NCI-H1417 (cell line): ENCODE measurements at regions not wholly inside any gene's neighbourhood (a gene's known extent, or its start where the extent isn't known, plus 50 kb on each side); places are given as distances from the start of the nearest gene placed in this dataset.
"Not testable (repeated sequence)": the region's sequence is repeated elsewhere in the genome, so short reads cannot be mapped to it uniquely, and the experiment has no call there.

Experiments used
- DNase-seq, 3 experiments: peaks; one replicate each; lab custom pipeline; 2025; lab: John Stamatoyannopoulos, UW

DNA sequence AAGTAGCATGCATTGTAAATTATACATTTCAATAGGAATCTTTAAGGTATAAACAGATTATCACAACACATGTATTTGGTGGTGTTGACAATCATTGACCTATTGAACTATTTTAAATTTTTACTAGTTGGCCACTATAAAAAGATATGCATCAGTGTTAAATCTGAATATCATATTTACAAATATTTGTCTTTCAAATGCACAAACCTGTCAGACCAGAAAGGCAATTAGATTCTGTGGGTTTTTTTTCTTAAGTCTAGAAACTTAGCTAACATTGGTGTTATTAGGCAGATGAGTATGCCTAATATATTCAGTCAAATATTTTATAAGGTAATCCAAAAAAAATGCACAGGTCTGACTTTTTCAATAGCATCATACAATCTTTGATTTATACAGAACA, 241.4 kb upstream of the DGKB start:
- DNase-seq: no peak

- DNase-seq: no peak
Observed at GRCh38 chr7:15143121-15143520, 240.6 kb upstream of the DGKB start.

GRCh38 chr7:15140431-15140830, 237.9 kb upstream of the DGKB start:
- DNase-seq: no peak

DNA sequence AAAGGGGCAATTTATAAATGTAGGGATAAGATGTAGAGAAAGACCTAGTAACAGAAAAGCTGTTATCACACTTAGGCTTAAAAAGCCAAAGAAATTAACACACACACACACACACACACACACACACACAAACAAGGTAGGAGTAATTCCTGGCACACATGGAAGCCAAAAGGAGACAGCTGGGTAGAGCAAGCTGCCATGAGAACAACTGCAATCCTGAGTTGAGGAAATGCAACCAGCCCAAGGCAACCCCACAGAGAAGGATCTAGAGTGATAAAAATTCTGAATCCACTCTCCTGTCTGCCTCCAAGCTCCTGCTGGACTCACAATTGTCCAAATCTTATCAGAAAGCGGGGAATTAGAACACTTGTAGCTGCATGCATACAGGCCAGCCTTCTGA, 229.1 kb upstream of the DGKB start:
- DNase-seq: no peak

GRCh38 chr7:15130666-15131541, 228.4 kb upstream of the DGKB start:
- no peak for DNase-seq

GRCh38 chr7:15128716-15129115, 226.2 kb upstream of the DGKB start:
- DNase-seq: peak in 1 of 3 experiments; percentile 56

DNA sequence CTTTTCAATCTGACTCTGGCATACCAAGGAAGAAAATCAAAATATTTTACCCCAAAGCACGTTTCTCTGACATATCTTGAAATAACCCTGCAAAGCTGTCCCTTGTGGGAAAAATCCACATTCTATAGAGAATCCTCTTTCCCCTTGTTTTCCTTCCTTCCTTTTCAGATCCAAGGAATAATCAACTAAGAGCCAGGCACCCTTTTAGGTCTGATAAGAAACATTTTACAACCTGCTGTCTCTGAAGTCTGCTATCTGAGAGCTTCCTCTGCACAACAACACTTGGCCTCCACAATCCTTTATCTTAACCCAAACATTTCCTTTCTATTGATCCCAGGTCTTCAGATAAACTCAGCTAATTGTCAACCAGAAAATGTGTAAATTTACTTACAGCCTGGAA, 224.1 kb upstream of the DGKB start:
- not testable (repeated sequence) for DNase-seq

GRCh38 chr7:15123901-15124300, 221.3 kb upstream of the DGKB start:
- no peak for DNase-seq

DNA sequence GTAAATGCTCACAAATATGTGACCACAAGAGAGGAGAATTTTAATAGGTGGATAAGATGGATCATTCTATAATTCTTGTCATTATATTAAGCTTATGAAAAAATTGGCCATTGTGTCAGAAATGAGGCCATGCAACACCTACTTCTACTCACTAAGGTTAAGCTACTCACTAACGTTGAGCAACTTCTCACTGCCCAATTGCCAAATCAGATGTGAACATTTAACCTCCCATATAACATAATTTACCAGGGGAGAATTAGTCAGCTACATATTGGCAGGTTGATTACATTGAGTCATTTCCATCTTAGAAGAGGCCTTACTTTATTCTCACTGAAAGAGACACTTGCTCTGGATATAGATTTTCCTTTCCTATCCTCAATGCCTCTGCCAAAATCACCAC, 211.2 kb upstream of the DGKB start:
- no peak for DNase-seq

DNA sequence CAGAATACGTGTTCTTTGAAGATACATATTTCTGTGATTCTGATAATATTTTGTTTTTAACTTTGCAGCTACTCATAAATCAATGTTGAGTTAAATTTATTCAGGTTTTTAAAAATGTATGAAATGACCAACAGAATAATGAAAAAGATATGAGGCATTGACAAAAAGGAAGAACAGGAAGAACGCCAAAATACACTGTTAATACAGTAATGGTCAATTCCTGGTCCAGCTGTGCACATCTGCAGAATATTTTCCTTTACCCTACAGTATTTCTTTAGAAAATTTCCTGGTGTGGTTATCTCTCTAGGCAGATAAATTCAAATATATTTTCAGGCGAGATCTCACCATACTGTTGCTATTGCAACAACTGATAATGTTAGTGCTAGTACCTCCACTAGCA, 203.2 kb upstream of the DGKB start:
- no peak for DNase-seq

DNA sequence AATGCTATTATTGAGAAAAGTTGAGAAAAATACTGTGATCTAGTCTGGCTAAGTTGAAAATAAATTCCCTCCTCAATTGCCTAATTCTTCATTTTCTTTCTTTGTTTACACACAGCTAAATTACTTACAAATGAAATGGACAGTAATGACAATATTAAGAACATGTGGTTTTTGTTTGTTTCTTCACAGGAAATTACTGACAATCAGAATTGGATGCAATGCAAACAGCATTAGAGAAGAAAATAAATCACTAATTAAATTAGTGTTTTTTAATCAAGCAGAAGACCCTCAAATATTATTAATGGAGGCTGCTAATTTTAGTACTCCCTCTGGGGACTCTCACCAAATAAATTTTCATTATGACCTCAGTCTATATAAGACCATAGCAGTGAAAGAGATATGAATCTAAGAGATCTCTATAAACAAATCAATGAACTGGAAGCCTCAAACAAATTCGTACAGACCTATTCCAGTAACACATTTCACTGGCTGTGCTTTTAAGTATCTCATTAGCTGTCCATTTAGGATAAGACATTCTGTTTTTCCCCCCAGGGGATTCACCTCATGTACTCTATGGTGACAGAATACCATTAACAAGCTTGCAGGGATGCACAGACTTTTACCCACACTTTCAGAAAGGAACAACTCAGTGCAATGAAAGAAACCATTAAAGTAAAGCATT, 202.0 kb upstream of the DGKB start:
- DNase-seq: peak; percentile 61 to 93 (median 70)

- no peak for DNase-seq
Observed at GRCh38 chr7:15099074-15099473, 196.5 kb upstream of the DGKB start.

DNA sequence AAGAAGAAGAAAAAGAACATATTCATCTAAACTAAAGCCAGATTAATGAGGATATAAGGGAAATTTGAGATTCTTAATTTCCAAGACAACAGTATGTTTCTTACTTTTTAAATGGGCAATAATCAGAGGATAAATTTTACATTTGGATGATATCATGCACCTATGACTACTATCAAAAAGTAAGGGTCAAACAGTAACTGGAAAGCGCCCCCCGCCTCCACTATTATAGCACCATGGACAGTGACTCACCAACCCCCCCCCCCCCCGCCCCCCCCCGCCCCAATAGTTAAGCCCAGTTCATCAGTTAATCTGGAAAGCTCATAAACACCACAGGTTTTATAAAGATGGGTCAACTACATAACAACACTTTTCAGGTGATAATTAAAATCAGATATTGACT, 194.3 kb upstream of the DGKB start:
- no peak for DNase-seq

DNA sequence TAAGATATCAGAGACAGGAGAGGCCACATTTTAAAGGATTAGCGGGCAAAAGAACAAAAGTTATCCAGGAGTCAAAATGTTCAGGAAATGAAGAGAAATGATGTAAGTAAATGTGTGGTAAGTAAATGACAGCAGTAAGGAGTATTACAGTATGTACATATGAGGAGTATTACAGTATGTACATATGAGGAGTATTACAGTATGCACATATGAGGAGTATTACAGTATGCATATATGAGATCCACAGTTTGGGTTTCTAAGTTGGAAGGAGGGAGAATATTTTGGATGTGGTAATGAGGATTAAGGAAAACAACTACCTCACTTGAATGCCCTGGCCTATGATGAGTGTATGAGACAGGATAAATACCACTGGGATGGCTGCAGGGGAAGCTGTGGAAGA, 192.4 kb upstream of the DGKB start:
- DNase-seq: no peak

- DNase-seq: no peak
Observed at GRCh38 chr7:15087771-15088170, 185.2 kb upstream of the DGKB start.

- DNase-seq: no peak
Observed at GRCh38 chr7:15086862-15087261, 184.3 kb upstream of the DGKB start.

DNA sequence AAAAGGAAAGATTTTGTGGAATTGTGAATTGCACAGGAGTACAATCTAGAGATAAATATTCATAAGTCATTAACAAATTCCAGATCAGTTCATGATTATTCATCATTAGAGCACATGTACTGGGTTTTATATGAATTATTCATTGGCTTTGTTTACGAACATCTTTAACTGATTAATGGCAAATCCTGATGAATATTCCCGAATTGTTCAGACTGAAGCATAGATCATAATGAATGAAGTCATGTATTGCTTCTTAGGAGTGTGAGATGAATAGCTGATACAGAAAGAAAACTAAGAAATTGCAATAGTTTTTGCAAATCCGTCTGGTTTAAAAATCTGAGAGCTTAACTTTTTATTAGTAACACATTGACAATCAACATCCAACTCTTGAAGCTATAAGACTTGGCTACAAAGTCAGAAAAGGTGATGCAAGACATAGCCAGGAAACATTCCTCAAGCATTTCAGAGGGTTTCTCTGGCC, 183.6 kb upstream of the DGKB start:
- DNase-seq: no peak

GRCh38 chr7:15085366-15085765, 182.8 kb upstream of the DGKB start:
- DNase-seq: no peak

DNA sequence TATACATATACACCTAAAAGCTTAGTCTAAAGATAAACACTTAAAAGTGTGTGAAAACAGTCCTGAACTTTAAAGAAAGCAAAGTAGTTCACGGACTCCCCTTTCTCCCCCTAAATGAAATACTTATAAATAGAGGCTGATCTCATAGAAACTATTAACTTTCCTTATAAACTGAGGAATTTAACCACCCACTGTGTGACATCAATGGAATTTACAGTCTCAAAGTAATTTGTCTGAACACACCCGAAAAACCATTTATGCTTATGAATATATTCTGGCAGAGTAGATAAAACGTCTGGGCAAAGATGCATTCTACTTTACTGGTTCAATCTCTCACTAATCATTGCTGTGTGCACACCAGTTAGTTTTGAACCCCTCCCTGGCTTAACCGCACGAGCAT, 181.8 kb upstream of the DGKB start:
- no peak for DNase-seq

DNA sequence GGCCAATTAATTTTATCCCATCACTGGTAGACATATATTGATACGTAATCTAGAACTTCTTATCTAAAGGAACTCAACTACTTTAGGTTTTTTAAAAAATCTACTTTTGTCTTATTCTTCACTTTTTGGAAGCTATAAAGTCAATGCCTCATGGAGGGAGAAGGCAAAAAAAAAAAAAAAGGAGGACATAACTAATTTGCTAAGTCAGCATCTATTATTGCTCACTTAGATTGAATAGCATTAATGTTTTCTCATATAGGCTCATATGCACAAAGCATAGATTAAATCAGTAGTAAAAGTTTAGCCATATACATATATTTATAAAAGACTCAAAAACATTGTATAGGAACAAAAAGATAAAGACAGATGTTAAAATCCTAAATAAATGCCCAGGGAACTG, 179.3 kb upstream of the DGKB start:
- no peak for DNase-seq

- DNase-seq: no peak
Observed at GRCh38 chr7:15073301-15073700, 170.8 kb upstream of the DGKB start.

DNA sequence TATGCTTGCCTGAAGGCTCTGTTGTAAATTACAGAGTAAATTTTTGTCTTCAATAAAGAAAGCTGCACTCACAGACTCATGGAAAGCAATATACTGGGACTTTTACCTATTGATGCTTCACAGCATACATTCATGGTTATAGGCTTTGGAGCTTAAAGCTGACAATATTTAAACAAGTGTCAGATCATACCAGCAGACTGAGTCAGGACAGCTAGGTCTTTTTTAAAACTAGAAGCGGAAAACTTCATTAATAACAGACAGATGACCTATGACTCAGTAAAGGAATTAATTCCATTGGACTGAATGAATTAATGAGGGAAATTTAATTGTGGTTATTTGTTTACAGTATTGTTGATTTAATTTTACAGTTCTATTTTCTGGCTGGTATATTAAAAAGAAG, 165.8 kb upstream of the DGKB start:
- DNase-seq: no peak

- no peak for DNase-seq
Observed at GRCh38 chr7:15057272-15057671, 154.7 kb upstream of the DGKB start.
